ENCODE measurements at regions not wholly inside any gene's neighbourhood (a gene's known extent, or its start where the extent isn't known, plus 50 kb on each side); places are given as distances from the start of the nearest gene placed in this dataset.

- Histone ChIP-seq H3K9me1 (ENCODE audit: insufficient read depth, low read length) (no peaks in the 10 kb centered on the region), H2BK20ac (ENCODE audit: low read depth, low read length) (peak overlapping the region; percentile 73; the same call in 1 of the 2 replicates), H4K20me1 (ENCODE audit: insufficient read depth, low read length) (no peaks in the 10 kb centered on the region), H2AK5ac (ENCODE audit: low read depth, low read length) (0 out of 2 replicates have a peak overlapping the region, but pooled peaks have one; percentile 24), H3K23ac (ENCODE audit: low read depth, low read length) (peak overlapping the region; percentile 52; the same call in 1 of the 2 replicates), H3K4me2 (ENCODE audit: low read depth, low read length) (peak overlapping the region; percentile 41; the same call in 1 of the 2 replicates), H3K79me1 (ENCODE audit: low read depth in 1 of 2, low read length in 2 of 2) (no peaks in the 10 kb centered on the region), H2BK5ac (ENCODE audit: low read depth, low read length, poor library complexity, severe bottlenecking) (peak overlapping the region; percentile 75), H3K27me3 (ENCODE audit: control insufficient read depth, insufficient read depth, low read length) (no peaks in the 10 kb centered on the region), H2AK9ac (replicated peaks; ENCODE audit: low read depth, low read length, poor library complexity) (no peak overlapping the region), H3K56ac (ENCODE audit: extremely low read depth, insufficient read depth, low read length) (no peak overlapping the region), H4K5ac (ENCODE audit: low read depth, low read length) (peak overlapping the region; percentile 44; the same call in 1 of the 2 replicates), H2BK120ac (ENCODE audit: low read depth, low read length) (peak overlapping the region; percentile 70; the same call in 1 of the 2 replicates), H3K9ac (ENCODE audit: low read depth, low read length) (no peak overlapping the region), H3K27ac (ENCODE audit: insufficient read depth, low read length) (no peak overlapping the region), H3K4ac (ENCODE audit: low read depth, low read length) (peak overlapping the region; percentile 19; the same call in 1 of the 2 replicates), H3K36me3 (ENCODE audit: control insufficient read depth, insufficient read depth, low read length) (no peaks in the 10 kb centered on the region), H4K91ac (ENCODE audit: insufficient read depth, low read depth, low read length) (0 out of 2 replicates have a peak overlapping the region, but pooled peaks have one; percentile 24), H2BK15ac (ENCODE audit: low read depth, low read length) (peak overlapping the region; percentile 78; the same call in 2 of the 3 replicates), H3K9me3 (ENCODE audit: control insufficient read depth, insufficient read depth, low read length) (no peaks in the 10 kb centered on the region), H3K14ac (replicated peaks; ENCODE audit: low read depth, low read length) (peak overlapping the region; percentile 71), H4K8ac (ENCODE audit: low read depth in 2 of 2, low read length in 2 of 2) (peak overlapping the region in 1 of 2 experiments; percentile 55; a peak in 2 of 4 replicates), H2AFZ (replicated peaks; ENCODE audit: low read length, poor library complexity) (no peak overlapping the region), H3K4me3 (ENCODE audit: insufficient read depth, low read depth, low read length) (no peak overlapping the region), H3K4me1 (ENCODE audit: control insufficient read depth, insufficient read depth, low read length) (peaks cover 16% of the 10 kb centered on the region), H3K18ac (ENCODE audit: low read depth, low read length) (peak overlapping the region; percentile 81; the same call in 1 of the 2 replicates)
- in situ Hi-C loops (cut with MboI; ENCODE audit: low sequenced_read_pairs) (no loop called here), intact Hi-C loops (cut with micrococcal nuclease) (no loop called here), dilution Hi-C loops (cut with HindIII; ENCODE audit: low sequenced_read_pairs, unreplicated experiment) (no loop called here)
- no TSS peak for BruUV-seq (replicated peaks)
- WGBS, 2 experiments (ENCODE audit: extremely low coverage in 2 of 2, insufficient read length in 1 of 2): no CpG with 5 or more reads among the region's 6 CpGs
- ATAC-seq (ENCODE audit: low read depth) (no peak), DNase-seq (peak; percentile 40)
- ChIA-PET CTCF (no interaction called here), POLR2A (ENCODE audit: unreplicated experiment) (no interaction called here)
- TF ChIP-seq CEBPB (IDR thresholded peaks at IDR 0.05; ENCODE audit: low read depth, low read length): peak; percentile 72
- TF ChIP-seq MAFK (IDR thresholded peaks at IDR 0.05; ENCODE audit: low read depth, low read length): no peak
Measured at GRCh38 chr3:30492322-30493192, 113.8 kb upstream of the TGFBR2 start.

All from IMR-90 (cell line).